Neural crest cell (in vitro differentiated cells): ENCODE measurements at regions not wholly inside any gene's neighbourhood (a gene's known extent, or its start where the extent isn't known, plus 50 kb on each side); places are given as distances from the start of the nearest gene placed in this dataset.

Source experiments
- DNase-seq: peaks from one replicate; pipeline ENCODE4 v3.0.0; 2021; ENCODE audit warnings: low read depth, mixed read lengths, low spot score
- H3K27ac Mint-ChIP-seq: one replicate; pipeline ENCODE4 v1.8.0; 2021; ENCODE audit warnings: mild to moderate bottlenecking, mixed read lengths; ENCODE audit not compliant: unreplicated experiment
- H3K27me3 Mint-ChIP-seq: 2 replicates; pipeline ENCODE4 v1.8.0; 2021; ENCODE audit warnings: low read depth, mild to moderate bottlenecking, mixed read lengths
- H3K36me3 Mint-ChIP-seq: 2 replicates; pipeline ENCODE4 v1.8.0; 2021; ENCODE audit warnings: low read depth, mild to moderate bottlenecking, mixed read lengths
- H3K4me1 Mint-ChIP-seq: 2 replicates; pipeline ENCODE4 v1.8.0; 2021; ENCODE audit warnings: mixed read lengths
- H3K4me3 Mint-ChIP-seq: one replicate; pipeline ENCODE4 v1.8.0; 2021; ENCODE audit warnings: mild to moderate bottlenecking, mixed read lengths
- H3K9me3 Mint-ChIP-seq: 2 replicates; pipeline ENCODE4 v1.8.0; 2021; ENCODE audit warnings: mixed read lengths
- TF ChIP-seq, protein P1 (sequence below): fragments of 200-600 bp; sonication (generic); conservative IDR thresholded peaks from 2 replicates; pipeline ENCODE4 v1.5.0; 2021; ENCODE audit warnings: antibody characterized with exemption, mild to moderate bottlenecking

DNA sequence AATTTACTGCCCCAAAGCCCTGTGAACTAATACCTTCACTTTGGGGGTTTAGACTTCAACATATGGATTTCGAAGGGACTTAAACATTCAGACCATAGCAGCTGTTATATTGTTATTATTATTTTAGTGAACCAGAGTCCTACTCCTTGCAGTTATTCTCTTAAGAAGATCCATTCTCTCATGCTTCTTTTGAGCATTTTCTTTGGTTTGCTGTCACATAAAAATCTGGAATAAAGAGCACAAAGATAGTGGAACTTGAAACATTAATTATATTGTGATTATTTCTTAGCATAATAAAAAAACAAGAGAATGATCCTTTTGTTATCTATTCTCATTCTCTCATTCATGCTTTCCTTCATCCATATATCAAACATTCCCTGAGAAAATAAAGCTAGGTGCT, 166.4 kb upstream of the GBE1 start:
- Mint-ChIP-seq H3K36me3 (no peaks in the 10 kb centered on the region), H3K4me3 (no peak overlapping the region), H3K27ac (no peak overlapping the region), H3K9me3 (peaks cover 3% of the 10 kb centered on the region), H3K27me3 (no peaks in the 10 kb centered on the region), H3K4me1 (peaks cover 3% of the 10 kb centered on the region)
- TF ChIP-seq, protein P1, sequence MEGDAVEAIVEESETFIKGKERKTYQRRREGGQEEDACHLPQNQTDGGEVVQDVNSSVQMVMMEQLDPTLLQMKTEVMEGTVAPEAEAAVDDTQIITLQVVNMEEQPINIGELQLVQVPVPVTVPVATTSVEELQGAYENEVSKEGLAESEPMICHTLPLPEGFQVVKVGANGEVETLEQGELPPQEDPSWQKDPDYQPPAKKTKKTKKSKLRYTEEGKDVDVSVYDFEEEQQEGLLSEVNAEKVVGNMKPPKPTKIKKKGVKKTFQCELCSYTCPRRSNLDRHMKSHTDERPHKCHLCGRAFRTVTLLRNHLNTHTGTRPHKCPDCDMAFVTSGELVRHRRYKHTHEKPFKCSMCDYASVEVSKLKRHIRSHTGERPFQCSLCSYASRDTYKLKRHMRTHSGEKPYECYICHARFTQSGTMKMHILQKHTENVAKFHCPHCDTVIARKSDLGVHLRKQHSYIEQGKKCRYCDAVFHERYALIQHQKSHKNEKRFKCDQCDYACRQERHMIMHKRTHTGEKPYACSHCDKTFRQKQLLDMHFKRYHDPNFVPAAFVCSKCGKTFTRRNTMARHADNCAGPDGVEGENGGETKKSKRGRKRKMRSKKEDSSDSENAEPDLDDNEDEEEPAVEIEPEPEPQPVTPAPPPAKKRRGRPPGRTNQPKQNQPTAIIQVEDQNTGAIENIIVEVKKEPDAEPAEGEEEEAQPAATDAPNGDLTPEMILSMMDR, result no peak
- DNase-seq, result no peak

DNA sequence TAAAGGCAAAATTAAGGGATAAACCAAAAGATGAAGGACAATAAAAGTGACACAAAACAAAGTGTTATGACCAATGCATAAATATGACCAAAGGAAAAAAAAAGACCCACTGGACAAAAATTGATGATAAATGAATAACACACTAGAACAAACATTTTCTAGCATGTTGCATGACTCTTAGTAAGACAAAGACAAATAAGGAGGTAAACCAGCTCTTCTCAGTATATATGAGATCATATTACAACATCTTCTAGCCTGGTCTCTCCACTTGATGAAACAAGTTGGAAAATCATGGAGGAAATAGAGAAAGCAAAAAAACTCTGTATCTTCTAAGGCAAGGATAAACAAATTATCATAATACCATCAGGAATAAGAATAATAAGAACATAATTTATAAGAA, 163.9 kb upstream of the GBE1 start:
- Mint-ChIP-seq H3K27me3 (no peaks in the 10 kb centered on the region), H3K9me3 (peaks cover 5% of the 10 kb centered on the region), H3K4me1 (no peaks in the 10 kb centered on the region), H3K27ac (no peak overlapping the region), H3K4me3 (no peak overlapping the region), H3K36me3 (no peaks in the 10 kb centered on the region)
- TF ChIP-seq, protein P1, result no peak
- DNase-seq, result no peak

DNA sequence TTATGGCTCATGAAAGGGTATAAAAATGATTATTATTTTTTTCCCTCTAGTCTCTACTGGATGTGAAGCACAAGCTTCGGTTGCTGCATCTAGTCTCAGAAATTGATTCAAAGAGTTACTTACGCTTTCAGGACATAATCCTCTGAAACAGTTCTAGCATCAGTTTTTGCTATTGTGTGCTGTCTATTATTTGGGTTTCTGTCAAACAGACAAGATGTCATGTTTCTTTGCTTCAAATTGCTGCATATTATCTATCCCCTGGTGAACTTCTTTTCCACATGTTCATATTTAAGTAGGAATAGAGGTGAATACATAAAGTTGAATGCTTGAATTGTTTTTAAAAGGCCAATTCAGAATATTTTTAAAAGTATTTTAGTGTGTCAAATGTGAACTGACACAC, 161.6 kb upstream of the GBE1 start:
- TF ChIP-seq, protein P1, result no peak
- no peak for DNase-seq
- Mint-ChIP-seq H3K27ac (no peak overlapping the region), H3K4me3 (no peak overlapping the region), H3K4me1 (no peaks in the 10 kb centered on the region), H3K36me3 (no peaks in the 10 kb centered on the region), H3K9me3 (peaks cover 5% of the 10 kb centered on the region), H3K27me3 (no peaks in the 10 kb centered on the region)

DNA sequence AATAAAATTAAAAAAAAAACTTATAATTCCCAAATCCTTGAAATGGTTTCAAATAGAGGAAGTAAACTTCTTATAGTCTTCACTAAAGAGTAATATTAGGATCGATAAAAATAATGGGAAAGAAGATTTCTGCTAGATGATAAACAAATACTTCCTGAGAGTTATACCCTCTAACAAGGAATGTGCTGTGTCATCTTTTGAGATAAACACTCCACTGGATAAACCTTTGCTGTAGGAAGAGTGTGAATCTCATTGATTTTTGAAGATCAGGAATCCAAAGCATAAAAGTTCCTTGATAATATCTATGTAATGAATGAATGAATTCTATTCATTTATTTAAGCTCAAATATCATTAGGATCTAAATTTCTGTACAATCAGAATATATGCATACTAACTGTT, 161.0 kb upstream of the GBE1 start:
- peaks cover 5% of the 10 kb centered on the region for H3K9me3 Mint-ChIP-seq
- H3K4me1 Mint-ChIP-seq, result no peaks in the 10 kb centered on the region
- no peak overlapping the region for H3K27ac Mint-ChIP-seq
- H3K36me3 Mint-ChIP-seq, result no peaks in the 10 kb centered on the region
- no peak overlapping the region for H3K4me3 Mint-ChIP-seq
- no peak for DNase-seq
- no peaks in the 10 kb centered on the region for H3K27me3 Mint-ChIP-seq
- TF ChIP-seq, protein P1, result no peak

DNA sequence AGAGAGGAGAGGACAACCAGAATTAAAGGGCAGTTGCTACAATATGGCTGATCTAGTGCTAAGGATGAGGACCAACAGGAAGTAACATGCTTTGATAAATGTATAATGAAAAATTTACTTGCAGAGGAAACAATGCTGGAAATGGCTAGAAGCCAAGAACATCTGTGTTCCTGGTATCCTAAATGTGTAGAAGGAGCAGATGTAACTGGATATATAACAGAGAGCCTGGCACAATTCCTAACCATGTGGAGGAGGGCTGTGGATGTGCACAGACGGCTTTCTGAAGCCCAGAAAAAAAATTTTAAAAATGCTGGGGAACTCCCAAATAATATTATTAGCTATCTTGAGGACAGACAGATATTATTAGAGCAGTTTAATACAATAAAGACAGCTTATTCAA, 159.4 kb upstream of the GBE1 start:
- TF ChIP-seq, protein P1, result no peak
- H3K27me3 Mint-ChIP-seq, result no peaks in the 10 kb centered on the region
- H3K36me3 Mint-ChIP-seq, result no peaks in the 10 kb centered on the region
- H3K9me3 Mint-ChIP-seq, result peaks cover 2% of the 10 kb centered on the region
- H3K27ac Mint-ChIP-seq, result no peak overlapping the region
- no peak for DNase-seq
- no peaks in the 10 kb centered on the region for H3K4me1 Mint-ChIP-seq
- H3K4me3 Mint-ChIP-seq, result no peak overlapping the region

DNA sequence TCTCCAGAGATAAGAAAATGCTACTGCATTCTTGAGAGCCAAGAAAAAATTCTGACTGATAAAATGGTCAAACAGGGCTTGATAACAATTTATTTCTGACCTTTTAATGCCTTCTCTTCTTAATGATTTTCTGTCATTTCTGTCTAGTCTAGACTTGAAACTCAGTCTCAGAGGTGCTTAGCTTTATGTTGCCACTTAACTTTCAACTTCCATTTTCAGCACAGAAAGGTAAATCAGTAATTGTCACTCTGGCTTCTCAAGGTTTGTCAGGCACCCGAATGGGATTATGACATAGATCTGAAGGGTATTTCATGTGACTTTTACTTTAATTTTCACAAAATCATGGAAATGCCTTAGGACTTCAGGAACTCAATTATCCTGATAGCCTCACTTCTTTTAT, 155.4 kb upstream of the GBE1 start:
- Mint-ChIP-seq H3K27me3 (no peaks in the 10 kb centered on the region), H3K4me3 (no peak overlapping the region), H3K36me3 (no peaks in the 10 kb centered on the region), H3K4me1 (peaks cover 7% of the 10 kb centered on the region), H3K27ac (no peak overlapping the region), H3K9me3 (peaks cover 2% of the 10 kb centered on the region)
- no peak for DNase-seq
- TF ChIP-seq, protein P1, result no peak
